ENCODE measurements at regions not wholly inside any gene's neighbourhood (a gene's known extent, or its start where the extent isn't known, plus 50 kb on each side); places are given as distances from the start of the nearest gene placed in this dataset.

DNA sequence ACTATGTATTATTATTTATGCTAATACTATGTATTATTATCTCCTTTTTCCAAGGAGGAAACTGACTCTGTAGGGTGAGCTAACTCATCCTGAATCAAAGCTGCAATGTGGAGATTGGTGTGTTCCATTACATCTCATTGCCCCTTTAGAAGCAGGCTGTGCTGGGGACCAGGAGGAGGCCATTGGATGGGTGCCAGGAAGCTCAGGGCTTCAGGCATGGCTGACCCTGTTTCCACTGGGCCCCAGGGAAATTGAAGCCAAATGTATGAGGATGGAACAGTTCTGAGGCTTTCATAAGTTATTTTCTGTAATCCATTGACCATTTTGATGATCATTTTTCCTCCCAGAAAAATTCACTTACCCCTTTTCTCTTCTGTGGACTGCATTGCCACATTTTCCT is 418.8 kb upstream of the ZFP42 start:
- in situ Hi-C loops (cut with MboI; ENCODE audit: low sequenced_read_pairs) (no loop called here), intact Hi-C loops (cut with micrococcal nuclease) (no loop called here), dilution Hi-C loops (cut with HindIII; ENCODE audit: low sequenced_read_pairs, unreplicated experiment) (no loop called here)
- ATAC-seq (ENCODE audit: low read depth) (no peak), DNase-seq (no peak)
- Histone ChIP-seq H3K4me3 (ENCODE audit: insufficient read depth, low read depth, low read length) (no peak overlapping the region), H3K14ac (replicated peaks; ENCODE audit: low read depth, low read length) (no peak overlapping the region), H2BK5ac (ENCODE audit: low read depth, low read length, poor library complexity, severe bottlenecking) (no peak overlapping the region), H2AFZ (replicated peaks; ENCODE audit: low read length, poor library complexity) (no peak overlapping the region), H2AK5ac (ENCODE audit: low read depth, low read length) (no peak overlapping the region), H3K56ac (ENCODE audit: extremely low read depth, insufficient read depth, low read length) (no peak overlapping the region), H3K79me1 (ENCODE audit: low read depth in 1 of 2, low read length in 2 of 2) (no peaks in the 10 kb centered on the region), H3K9ac (ENCODE audit: low read depth, low read length) (no peak overlapping the region), H2BK120ac (ENCODE audit: low read depth, low read length) (no peak overlapping the region), H4K8ac (ENCODE audit: low read depth in 2 of 2, low read length in 2 of 2) (no peak overlapping the region), H3K27ac (ENCODE audit: insufficient read depth, low read length) (no peak overlapping the region), H2BK20ac (ENCODE audit: low read depth, low read length) (no peak overlapping the region), H3K4me1 (ENCODE audit: control insufficient read depth, insufficient read depth, low read length) (peaks cover 2% of the 10 kb centered on the region; the same call in 1 of the 2 replicates), H3K9me3 (ENCODE audit: control insufficient read depth, insufficient read depth, low read length) (no peaks in the 10 kb centered on the region), H4K20me1 (ENCODE audit: insufficient read depth, low read length) (no peaks in the 10 kb centered on the region), H3K27me3 (ENCODE audit: control insufficient read depth, insufficient read depth, low read length) (no peaks in the 10 kb centered on the region), H3K4ac (ENCODE audit: low read depth, low read length) (no peak overlapping the region), H4K5ac (ENCODE audit: low read depth, low read length) (no peak overlapping the region), H3K23ac (ENCODE audit: low read depth, low read length) (no peak overlapping the region), H2AK9ac (replicated peaks; ENCODE audit: low read depth, low read length, poor library complexity) (no peak overlapping the region), H3K36me3 (ENCODE audit: control insufficient read depth, insufficient read depth, low read length) (no peaks in the 10 kb centered on the region), H4K91ac (ENCODE audit: insufficient read depth, low read depth, low read length) (no peak overlapping the region), H3K18ac (ENCODE audit: low read depth, low read length) (no peak overlapping the region), H2BK15ac (ENCODE audit: low read depth, low read length) (no peak overlapping the region), H3K9me1 (ENCODE audit: insufficient read depth, low read length) (no peaks in the 10 kb centered on the region), H3K4me2 (ENCODE audit: low read depth, low read length) (no peak overlapping the region)
- BruUV-seq (replicated peaks): no TSS peak
- no peak for TF ChIP-seq BHLHE40 (IDR thresholded peaks at IDR 0.05; ENCODE audit: low read depth, low read length)
- no peak for TF ChIP-seq RCOR1 (IDR thresholded peaks at IDR 0.05; ENCODE audit: insufficient replicate concordance, low read length)
- no peak for TF ChIP-seq RFX5 (IDR thresholded peaks at IDR 0.05; ENCODE audit: low read depth, low read length)
- no peak for TF ChIP-seq ELK1 (IDR thresholded peaks at IDR 0.05; ENCODE audit: borderline replicate concordance, low read depth, low read length)
- no peak for TF ChIP-seq FOS (IDR thresholded peaks at IDR 0.05; ENCODE audit: low read depth, low read length)
- no peak for TF ChIP-seq CEBPB (IDR thresholded peaks at IDR 0.05; ENCODE audit: low read depth, low read length)
- TF ChIP-seq MAFK (IDR thresholded peaks at IDR 0.05; ENCODE audit: low read depth, low read length): no peak
- TF ChIP-seq CTCF (conservative IDR thresholded peaks at IDR 0.05; ENCODE audit: low read depth, low read length): no peak
- no peak for TF ChIP-seq MAZ (IDR thresholded peaks at IDR 0.05; ENCODE audit: borderline replicate concordance, low read depth, low read length)
- no peak for TF ChIP-seq NFE2L2 (IDR thresholded peaks at IDR 0.05; ENCODE audit: low read depth, low read length)
- TF ChIP-seq SMC3 (IDR thresholded peaks at IDR 0.05; ENCODE audit: low read depth, low read length): no peak
- TF ChIP-seq CHD1 (IDR thresholded peaks at IDR 0.05; ENCODE audit: low read depth, low read length): no peak
- TF ChIP-seq, protein P1, sequence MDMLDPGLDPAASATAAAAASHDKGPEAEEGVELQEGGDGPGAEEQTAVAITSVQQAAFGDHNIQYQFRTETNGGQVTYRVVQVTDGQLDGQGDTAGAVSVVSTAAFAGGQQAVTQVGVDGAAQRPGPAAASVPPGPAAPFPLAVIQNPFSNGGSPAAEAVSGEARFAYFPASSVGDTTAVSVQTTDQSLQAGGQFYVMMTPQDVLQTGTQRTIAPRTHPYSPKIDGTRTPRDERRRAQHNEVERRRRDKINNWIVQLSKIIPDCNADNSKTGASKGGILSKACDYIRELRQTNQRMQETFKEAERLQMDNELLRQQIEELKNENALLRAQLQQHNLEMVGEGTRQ (IDR thresholded peaks at IDR 0.05; ENCODE audit: low read depth, low read length): no peak
- no peak for TF ChIP-seq POLR2A (IDR thresholded peaks at IDR 0.05; ENCODE audit: low read depth, low read length)
- POLR2A ChIA-PET (ENCODE audit: unreplicated experiment): no interaction called here
- CTCF ChIA-PET: no interaction called here
